NCI-H1105 (cell line): ENCODE measurements at regions not wholly inside any gene's neighbourhood (a gene's known extent, or its start where the extent isn't known, plus 50 kb on each side); places are given as distances from the start of the nearest gene placed in this dataset.
"Not testable (repeated sequence)": the region's sequence is repeated elsewhere in the genome, so short reads cannot be mapped to it uniquely, and the experiment has no call there.

Experiments used
- DNase-seq: peaks from one replicate; lab custom pipeline; 2025; lab: John Stamatoyannopoulos, UW

- no peak for DNase-seq
These were observed 220.0 kb upstream of the SEMA3C start for GRCh38 chr7:81138870-81139269.

- DNase-seq: no peak
These were observed 216.5 kb upstream of the SEMA3C start for GRCh38 chr7:81135324-81135723.

- no peak for DNase-seq
These were observed 209.2 kb upstream of the SEMA3C start for GRCh38 chr7:81128011-81128410.

GRCh38 chr7:81120803-81121202, 202.0 kb upstream of the SEMA3C start:
- no peak for DNase-seq

GRCh38 chr7:81120111-81120510, 201.3 kb upstream of the SEMA3C start:
- no peak for DNase-seq

- no peak for DNase-seq
These were observed 195.8 kb upstream of the SEMA3C start for GRCh38 chr7:81114633-81115032.

GRCh38 chr7:81112731-81113130, 193.9 kb upstream of the SEMA3C start:
- no peak for DNase-seq

GRCh38 chr7:81111781-81112540, 193.1 kb upstream of the SEMA3C start:
- no peak for DNase-seq

GRCh38 chr7:81111358-81111757, 192.5 kb upstream of the SEMA3C start:
- DNase-seq: no peak

- peak; percentile 11 for DNase-seq
These were observed 191.8 kb upstream of the SEMA3C start for GRCh38 chr7:81110673-81111072.

GRCh38 chr7:81098213-81098612, 179.4 kb upstream of the SEMA3C start:
- no peak for DNase-seq

GRCh38 chr7:81094952-81095351, 176.1 kb upstream of the SEMA3C start:
- no peak for DNase-seq

- no peak for DNase-seq
These were observed 162.8 kb upstream of the SEMA3C start for GRCh38 chr7:81081616-81082015.

- no peak for DNase-seq
These were observed 161.7 kb upstream of the SEMA3C start for GRCh38 chr7:81080553-81080952.

GRCh38 chr7:81079746-81080145, 160.9 kb upstream of the SEMA3C start:
- no peak for DNase-seq

- no peak for DNase-seq
These were observed 156.3 kb upstream of the SEMA3C start for GRCh38 chr7:81075150-81075549.

- no peak for DNase-seq
These were observed 155.6 kb upstream of the SEMA3C start for GRCh38 chr7:81074406-81074805.

- DNase-seq: no peak
These were observed 155.0 kb upstream of the SEMA3C start for GRCh38 chr7:81073931-81074251.

- no peak for DNase-seq
These were observed 152.1 kb upstream of the SEMA3C start for GRCh38 chr7:81070956-81071355.

GRCh38 chr7:81066797-81067196, 147.9 kb upstream of the SEMA3C start:
- no peak for DNase-seq

GRCh38 chr7:81064426-81064825, 145.6 kb upstream of the SEMA3C start:
- DNase-seq: no peak

- no peak for DNase-seq
These were observed 143.9 kb upstream of the SEMA3C start for GRCh38 chr7:81062755-81063154.

GRCh38 chr7:81057469-81057868, 138.6 kb upstream of the SEMA3C start:
- not testable (repeated sequence) for DNase-seq

- no peak for DNase-seq
These were observed 134.8 kb upstream of the SEMA3C start for GRCh38 chr7:81053623-81054022.
